SK-N-SH (cell line): ENCODE measurements at regions not wholly inside any gene's neighbourhood (a gene's known extent, or its start where the extent isn't known, plus 50 kb on each side); places are given as distances from the start of the nearest gene placed in this dataset.
"Not testable (repeated sequence)": the region's sequence is repeated elsewhere in the genome, so short reads cannot be mapped to it uniquely, and the experiment has no call there.

Experiments
- CTCF ChIA-PET: fragments of 300-600, 350-600 bp; formaldehyde crosslinking; extraction: SDS; loops from one replicate; lab custom pipeline; 2021; lab: Yijun Ruan, JAX
- POLR2A ChIA-PET: fragments of 350-600 bp; sonication (Branson Sonifier 250); formaldehyde crosslinking; extraction: SDS; loops from one replicate; lab custom pipeline; 2020; ENCODE audit warnings: antibody characterized with exemption, inconsistent platforms; lab: Yijun Ruan, JAX
- DNase-seq: peaks from one replicate; pipeline ENCODE4 v3.0.0; 2012
- H2AFZ ChIP-seq: fragments of 200-600 bp; sonication (generic); 2 replicates; pipeline ENCODE4 v1.8.1; 2016; ENCODE audit warnings: antibody characterized with exemption, mild to moderate bottlenecking, low read depth
- H3F3A ChIP-seq: fragments of 200-600 bp; sonication (generic); replicated peaks from 2 replicates; pipeline ENCODE3; 2016; ENCODE audit warnings: antibody characterized with exemption, mild to moderate bottlenecking; ENCODE audit not compliant: insufficient read depth
- H3K27ac ChIP-seq, 2 experiments: fragments of 200-500 bp in 1 of 2; fragments of 200-600 bp in 1 of 2; sonication (Bioruptor generic) in 1 of 2; sonication (generic), shearing (Covaris generic) in 1 of 2; 2 replicates each; pipeline versions ENCODE4 v1.5.1 to v1.6.1; 2014 to 2016; ENCODE audit warnings: low read depth in 2 of 2, inconsistent platforms in 1 of 2, low read length in 1 of 2, mild to moderate bottlenecking in 1 of 2, mixed read lengths in 1 of 2
- H3K27me3 ChIP-seq: fragments of 200-600 bp; sonication (generic), shearing (Covaris generic); 2 replicates; pipeline ENCODE4 v1.6.1; 2016; ENCODE audit warnings: mixed run types; ENCODE audit not compliant: insufficient read depth
- H3K36me3 ChIP-seq, 2 experiments: fragments of 200-500 bp in 1 of 2; fragments of 200-600 bp in 1 of 2; sonication (Bioruptor generic) in 1 of 2; sonication (generic) in 1 of 2; replicated peaks in 1 of 2; 2 replicates each; pipeline versions ENCODE3 to v1.5.1; 2014 to 2016; ENCODE audit warnings: low read length in 1 of 2, mild to moderate bottlenecking in 1 of 2; ENCODE audit not compliant: insufficient read depth in 2 of 2, control insufficient read depth in 1 of 2
- H3K4me1 ChIP-seq, 2 experiments: fragments of 200-500 bp in 1 of 2; fragments of 200-600 bp in 1 of 2; sonication (Bioruptor generic) in 1 of 2; sonication (generic), shearing (Covaris generic) in 1 of 2; 2 replicates each; pipeline versions ENCODE4 v1.5.1 to v1.6.1; 2014 to 2016; ENCODE audit warnings: low read depth in 1 of 2, low read length in 1 of 2, mixed run types in 1 of 2; ENCODE audit not compliant: insufficient read depth in 2 of 2, control insufficient read depth in 1 of 2
- H3K4me2 ChIP-seq: fragments of 200-600 bp; sonication (generic), shearing (Covaris generic); 2 replicates; pipeline ENCODE4 v1.6.1; 2017; ENCODE audit warnings: mixed run types
- H3K4me3 ChIP-seq, 2 experiments: fragments of 200-500 bp in 1 of 2; fragments of 200-600 bp in 1 of 2; sonication (Bioruptor generic) in 1 of 2; sonication (generic), shearing (Covaris generic) in 1 of 2; 2 replicates each; pipeline versions ENCODE4 v1.5.1 to v1.8.1; 2014 to 2016; ENCODE audit warnings: low read depth in 2 of 2, inconsistent platforms in 1 of 2, low read length in 1 of 2, mild to moderate bottlenecking in 1 of 2, mixed read lengths in 1 of 2, moderate library complexity in 1 of 2
- H3K79me2 ChIP-seq: fragments of 200-600 bp; sonication (generic); 2 replicates; pipeline ENCODE4 v1.8.1; 2017; ENCODE audit warnings: mild to moderate bottlenecking; ENCODE audit not compliant: insufficient read depth
- H3K9ac ChIP-seq: fragments of 200-600 bp; sonication (generic); 2 replicates; pipeline ENCODE4 v1.6.1; 2017; ENCODE audit warnings: mixed run types
- H3K9me2 ChIP-seq: fragments of 200-600 bp; sonication (generic); 2 replicates; pipeline ENCODE4 v1.6.1; 2017; ENCODE audit warnings: mixed run types
- H3K9me3 ChIP-seq: fragments of 200-600 bp; sonication (generic); 2 replicates; pipeline ENCODE4 v1.6.1; 2017; ENCODE audit warnings: mixed run types, mild to moderate bottlenecking, moderate library complexity
- H4K20me1 ChIP-seq: fragments of 200-600 bp; sonication (generic); 2 replicates; pipeline ENCODE4 v1.6.1; 2017; ENCODE audit warnings: mild to moderate bottlenecking, mixed run types; ENCODE audit not compliant: insufficient read depth
- WGBS: methylation state at CpG from one replicate; pipeline ENCODE4 v1.1.6; 2017; ENCODE audit warnings: low lambda C conversion rate; 5-methylcytosine and 5-hydroxymethylcytosine counted together

DNA sequence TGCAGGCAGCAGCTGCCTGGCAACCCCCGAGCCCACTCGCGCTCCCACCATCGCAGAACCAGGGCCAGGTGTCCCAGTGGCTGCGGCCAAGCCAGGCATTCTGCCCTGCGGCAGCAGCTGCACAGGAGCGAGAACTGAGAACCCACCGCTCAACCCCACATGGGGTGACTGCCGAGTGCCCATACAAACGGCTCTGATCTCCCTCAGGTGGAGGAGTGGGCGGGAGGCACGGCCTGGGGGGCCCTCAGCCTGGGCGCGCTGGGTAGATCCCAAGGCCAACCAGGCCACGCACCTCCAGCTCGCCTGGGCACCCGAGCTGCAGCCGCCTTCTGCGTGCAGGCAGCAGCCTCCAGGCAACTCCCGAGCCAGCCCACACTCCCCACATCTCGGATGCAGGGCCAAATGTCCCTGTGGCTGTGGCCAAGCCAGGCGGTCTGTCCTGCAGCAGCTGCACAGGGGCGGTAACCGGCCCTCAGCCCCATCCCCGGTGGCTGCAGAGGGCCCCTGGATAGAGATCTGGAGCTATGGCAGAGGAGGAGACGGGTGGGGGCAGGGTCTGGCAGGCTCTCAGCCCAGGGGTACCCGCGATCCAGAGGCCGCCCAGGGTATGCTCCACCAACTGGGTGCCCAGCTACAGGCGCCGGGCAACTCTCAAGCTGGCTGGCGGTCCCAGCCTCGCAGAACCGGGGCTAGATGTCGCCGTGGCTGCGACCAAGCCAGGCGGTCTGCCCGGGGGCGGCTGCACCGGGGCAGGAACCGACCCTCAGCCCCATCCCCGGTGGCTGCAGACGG lies 1579.6 kb downstream of the TSPY10 start:
- H3K4me1 ChIP-seq, POLR2A ChIA-PET, H4K20me1 ChIP-seq, H2AFZ ChIP-seq, H3K9me2 ChIP-seq, H3K4me2 ChIP-seq, H3F3A ChIP-seq, H3K4me3 ChIP-seq, H3K27me3 ChIP-seq, H3K9me3 ChIP-seq, H3K79me2 ChIP-seq, H3K9ac ChIP-seq, H3K27ac ChIP-seq, CTCF ChIA-PET, H3K36me3 ChIP-seq: not testable (repeated sequence)
- WGBS, result 11% methylated on average over 18 of the region's 44 CpGs
- peak; percentile 14 for DNase-seq

DNA sequence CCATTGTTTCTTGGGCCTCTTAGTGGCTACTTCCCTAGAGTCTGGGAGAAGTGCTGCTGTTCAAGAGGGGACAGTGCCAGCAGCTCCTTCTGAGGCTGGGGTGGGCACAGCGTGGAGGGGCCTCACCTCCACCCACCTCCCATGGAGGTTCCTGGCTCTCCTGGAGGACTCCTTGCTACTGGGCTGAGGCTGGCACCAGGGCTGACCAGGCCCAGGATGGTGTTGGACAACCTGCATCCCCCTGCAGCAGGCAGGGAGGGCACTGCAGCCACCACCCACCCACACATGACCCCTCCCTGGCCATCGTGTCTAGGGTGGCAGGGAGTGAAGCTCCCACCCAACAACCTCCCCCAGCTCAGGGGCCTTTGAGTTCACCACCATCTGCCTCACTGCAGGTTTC lies 1549.3 kb upstream of the USP9Y start:
- H3K36me3 ChIP-seq, H3K4me3 ChIP-seq, H3K9me3 ChIP-seq, H3K9me2 ChIP-seq, H3K4me2 ChIP-seq, DNase-seq, CTCF ChIA-PET, POLR2A ChIA-PET, H4K20me1 ChIP-seq, H3K27ac ChIP-seq, H3F3A ChIP-seq, H2AFZ ChIP-seq, H3K79me2 ChIP-seq, H3K27me3 ChIP-seq, H3K4me1 ChIP-seq, H3K9ac ChIP-seq: not testable (repeated sequence)
- no CpG with 5 or more reads among the region's 2 CpGs for WGBS

DNA sequence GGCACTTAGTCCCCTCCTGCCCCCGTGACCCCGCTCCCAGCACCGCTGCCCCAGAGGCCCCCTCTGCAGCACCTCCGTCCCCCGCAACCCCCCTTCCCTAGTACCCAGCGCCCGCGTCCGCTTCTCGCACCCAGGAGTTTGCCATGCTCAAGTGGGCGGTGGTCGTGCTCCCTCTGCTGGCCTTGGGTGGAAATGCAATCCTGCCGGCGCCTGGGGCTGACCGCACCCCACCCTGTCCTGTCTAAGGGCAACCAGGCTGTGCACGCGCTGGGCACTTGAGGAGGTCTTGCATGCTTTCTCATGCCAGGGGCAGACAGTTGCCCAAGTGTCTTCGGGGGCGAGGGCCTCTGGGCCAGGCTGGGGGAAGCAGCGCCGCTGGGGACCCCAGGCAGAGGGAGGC lies 1544.9 kb upstream of the USP9Y start:
- H3F3A ChIP-seq, H2AFZ ChIP-seq, H3K27ac ChIP-seq, H3K4me2 ChIP-seq, H3K9me2 ChIP-seq, H3K4me3 ChIP-seq, H3K79me2 ChIP-seq, H4K20me1 ChIP-seq, POLR2A ChIA-PET, CTCF ChIA-PET, H3K36me3 ChIP-seq, DNase-seq, H3K9ac ChIP-seq, H3K27me3 ChIP-seq, H3K9me3 ChIP-seq, H3K4me1 ChIP-seq: not testable (repeated sequence)
- WGBS, result no CpG with 5 or more reads among the region's 21 CpGs

DNA sequence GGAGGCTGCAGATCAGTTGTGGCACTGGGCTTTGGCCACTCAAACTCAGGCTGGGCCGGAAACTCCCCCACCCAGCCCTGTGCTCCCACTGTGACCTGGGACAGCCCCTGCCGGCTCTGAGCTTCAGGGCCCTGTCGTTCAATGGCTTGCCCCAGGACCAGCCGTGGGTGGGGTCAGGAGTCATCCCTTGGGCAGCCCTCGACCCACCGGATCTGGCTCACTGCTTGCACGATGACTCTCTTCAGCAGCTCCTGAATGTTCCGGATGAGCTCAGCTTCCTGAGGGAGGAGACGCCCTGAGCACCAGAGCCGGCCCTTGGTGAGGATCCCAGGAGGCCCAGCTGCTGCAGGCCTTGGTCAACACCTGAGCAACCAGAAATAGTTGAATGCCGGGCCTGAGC lies 1544.2 kb upstream of the USP9Y start:
- no CpG with 5 or more reads among the region's 11 CpGs for WGBS
- H3K27ac ChIP-seq, H3K9me3 ChIP-seq, H3F3A ChIP-seq, POLR2A ChIA-PET, H3K9ac ChIP-seq, H3K4me1 ChIP-seq, H3K4me2 ChIP-seq, H3K36me3 ChIP-seq, H3K9me2 ChIP-seq, H3K4me3 ChIP-seq, H4K20me1 ChIP-seq, CTCF ChIA-PET, DNase-seq, H3K79me2 ChIP-seq, H3K27me3 ChIP-seq, H2AFZ ChIP-seq: not testable (repeated sequence)

DNA sequence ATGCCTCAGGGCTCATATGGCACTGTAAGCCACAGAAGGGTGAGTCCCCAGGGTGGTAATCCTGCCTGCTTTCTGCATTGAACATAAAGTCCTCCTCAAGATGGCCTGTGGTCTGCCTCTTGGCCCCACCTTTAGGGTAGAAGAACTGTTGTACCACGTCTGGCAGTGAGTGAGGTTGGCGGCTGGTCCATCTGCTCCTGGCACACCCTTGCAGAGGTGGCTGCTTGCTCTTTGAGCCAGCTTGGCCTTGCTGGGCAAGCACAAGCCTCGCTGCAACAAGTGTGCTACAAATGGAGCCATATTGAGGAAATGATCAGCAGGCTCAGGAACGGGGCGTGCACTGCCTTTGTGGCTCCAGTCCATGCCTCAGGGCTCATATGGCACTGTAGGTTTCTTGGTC lies 1524.0 kb upstream of the USP9Y start:
- H3K9me2 ChIP-seq, DNase-seq, H3K79me2 ChIP-seq, H4K20me1 ChIP-seq, H3K36me3 ChIP-seq, H3K4me3 ChIP-seq, H3F3A ChIP-seq, H3K27me3 ChIP-seq, H3K9me3 ChIP-seq, H3K9ac ChIP-seq, POLR2A ChIA-PET, H2AFZ ChIP-seq, H3K4me1 ChIP-seq, H3K4me2 ChIP-seq, CTCF ChIA-PET, H3K27ac ChIP-seq: not testable (repeated sequence)
- WGBS, result no CpG with 5 or more reads among the region's 5 CpGs

DNA sequence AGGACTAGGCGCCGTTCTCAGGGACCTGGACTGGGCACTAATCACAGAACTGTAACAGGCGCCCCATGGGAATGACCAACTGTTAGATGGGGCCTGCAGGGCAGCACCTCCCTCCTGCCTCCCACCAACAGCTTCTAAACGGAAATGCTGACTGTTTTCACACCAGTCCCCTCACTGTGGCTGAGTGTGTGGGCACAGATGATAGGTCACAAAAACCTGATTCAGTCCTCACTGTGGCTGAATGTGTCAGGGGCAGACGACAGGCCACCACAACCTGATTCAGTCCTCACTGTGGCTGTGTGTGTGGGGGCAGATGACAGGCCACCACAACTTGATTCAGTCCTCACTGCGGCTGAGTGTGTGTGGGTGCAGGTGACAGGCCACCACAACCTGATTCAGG lies 1499.9 kb upstream of the USP9Y start:
- H3K27me3 ChIP-seq, H3K4me2 ChIP-seq, H3K9ac ChIP-seq, H3K79me2 ChIP-seq, CTCF ChIA-PET, H3K27ac ChIP-seq, DNase-seq, H3K9me2 ChIP-seq, POLR2A ChIA-PET, H3K4me3 ChIP-seq, H3K4me1 ChIP-seq, H3K9me3 ChIP-seq, H2AFZ ChIP-seq, H3K36me3 ChIP-seq, H3F3A ChIP-seq, H4K20me1 ChIP-seq: not testable (repeated sequence)
- WGBS, result no CpG with 5 or more reads among the region's 6 CpGs
